ENCODE measurements at regions not wholly inside any gene's neighbourhood (a gene's known extent, or its start where the extent isn't known, plus 50 kb on each side); places are given as distances from the start of the nearest gene placed in this dataset.

GRCh38 chr2:239695728-239696240 lies 295.0 kb upstream of the HDAC4 start:
- intact Hi-C loops (cut with DNase I; ENCODE audit: low total_unique reads) = loop anchor here (1.0 kb wide), 1 partner anchor 134 kb away; no protein-coding TSS in a partner anchor
- Histone ChIP-seq H3K27ac (no peak overlapping the region), H3K27me3 (no peaks in the 10 kb centered on the region), H3K4me3 (no peak overlapping the region), H3K36me3 (no peaks in the 10 kb centered on the region), H3K4me1 (no peaks in the 10 kb centered on the region), H3K9me3 (no peaks in the 10 kb centered on the region)
- no peak for DNase-seq
- in situ Hi-C loops (cut with MboI; ENCODE audit: low pct_ligation_motif_present in 1 of 4, low pct_unique_long_range_greater_than_20kb in 1 of 4, low sequenced_read_pairs in 3 of 4) = no loop called here
- TF ChIP-seq POLR2A (IDR thresholded peaks at IDR 0.05) (no peak), POLR2AphosphoS5 (IDR thresholded peaks at IDR 0.05) (no peak), CTCF (IDR thresholded peaks at IDR 0.05) (no peak), EP300 (IDR thresholded peaks at IDR 0.05; ENCODE audit: low read depth) (no peak)
- WGBS, 2 donors (ENCODE audit: low coverage in 1 of 2) = 87 to 93% methylated on average over 3 to 14 of the region's 14 CpGs

- 92% methylated on average over 2 to 4 of the region's 6 CpGs for WGBS, 2 donors (ENCODE audit: low coverage in 1 of 2)
- Histone ChIP-seq H3K36me3 (no peaks in the 10 kb centered on the region), H3K27me3 (no peaks in the 10 kb centered on the region), H3K27ac (no peak overlapping the region), H3K4me3 (no peak overlapping the region), H3K9me3 (no peaks in the 10 kb centered on the region), H3K4me1 (no peaks in the 10 kb centered on the region)
- DNase-seq = no peak
- TF ChIP-seq POLR2A (IDR thresholded peaks at IDR 0.05) (no peak), POLR2AphosphoS5 (IDR thresholded peaks at IDR 0.05) (no peak), CTCF (IDR thresholded peaks at IDR 0.05) (no peak), EP300 (IDR thresholded peaks at IDR 0.05; ENCODE audit: low read depth) (no peak)
- in situ Hi-C loops (cut with MboI; ENCODE audit: low pct_ligation_motif_present in 1 of 4, low pct_unique_long_range_greater_than_20kb in 1 of 4, low sequenced_read_pairs in 3 of 4) (no loop called here), intact Hi-C loops (cut with DNase I; ENCODE audit: low total_unique reads) (loop anchor here (1.0 kb wide), 1 partner anchor 134 kb away; no protein-coding TSS in a partner anchor)
These were observed 294.4 kb upstream of the HDAC4 start for GRCh38 chr2:239695106-239695727.

- Histone ChIP-seq H3K9me3 (no peaks in the 10 kb centered on the region), H3K4me1 (no peaks in the 10 kb centered on the region), H3K36me3 (no peaks in the 10 kb centered on the region), H3K4me3 (no peak overlapping the region), H3K27ac (no peak overlapping the region), H3K27me3 (no peaks in the 10 kb centered on the region)
- WGBS, 2 donors (ENCODE audit: low coverage in 1 of 2) = 22 to 64% methylated on average over 1 to 4 of the region's 4 CpGs
- no peak for DNase-seq
- no peak for TF ChIP-seq CTCF (IDR thresholded peaks at IDR 0.05)
- no peak for TF ChIP-seq EP300 (IDR thresholded peaks at IDR 0.05; ENCODE audit: low read depth)
- TF ChIP-seq POLR2AphosphoS5 (IDR thresholded peaks at IDR 0.05) = no peak
- no peak for TF ChIP-seq POLR2A (IDR thresholded peaks at IDR 0.05)
- in situ Hi-C loops (cut with MboI; ENCODE audit: low pct_ligation_motif_present in 1 of 4, low pct_unique_long_range_greater_than_20kb in 1 of 4, low sequenced_read_pairs in 3 of 4) = no loop called here
- intact Hi-C loops (cut with DNase I; ENCODE audit: low total_unique reads) = no loop called here
These were observed 293.7 kb upstream of the HDAC4 start for GRCh38 chr2:239694487-239694886.

GRCh38 chr2:239693761-239694415 lies 293.1 kb upstream of the HDAC4 start:
- no peaks in the 10 kb centered on the region for H3K36me3 ChIP-seq
- H3K4me1 ChIP-seq = no peaks in the 10 kb centered on the region
- in situ Hi-C loops (cut with MboI; ENCODE audit: low pct_ligation_motif_present in 1 of 4, low pct_unique_long_range_greater_than_20kb in 1 of 4, low sequenced_read_pairs in 3 of 4) = no loop called here
- intact Hi-C loops (cut with DNase I; ENCODE audit: low total_unique reads) = no loop called here
- 66% methylated on average over 9 of the region's 9 CpGs; no CpG with 5 or more reads in 1 of the 2 donors for WGBS, 2 donors (ENCODE audit: low coverage in 1 of 2)
- H3K4me3 ChIP-seq = no peak overlapping the region
- H3K27ac ChIP-seq = no peak overlapping the region
- H3K27me3 ChIP-seq = no peaks in the 10 kb centered on the region
- no peak for DNase-seq
- TF ChIP-seq POLR2A (IDR thresholded peaks at IDR 0.05) (no peak), POLR2AphosphoS5 (IDR thresholded peaks at IDR 0.05) (no peak), CTCF (IDR thresholded peaks at IDR 0.05) (no peak), EP300 (IDR thresholded peaks at IDR 0.05; ENCODE audit: low read depth) (no peak)
- no peaks in the 10 kb centered on the region for H3K9me3 ChIP-seq
